ENCODE measurements at regions not wholly inside any gene's neighbourhood (a gene's known extent, or its start where the extent isn't known, plus 50 kb on each side); places are given as distances from the start of the nearest gene placed in this dataset.
A peak's percentile ranks its signal among the peaks of the same experiment; 100 is the strongest.
"Not testable (repeated sequence)": the region's sequence is repeated elsewhere in the genome, so short reads cannot be mapped to it uniquely, and the experiment has no call there.

GRCh38 chr7:54947266-54947665 is 71.6 kb upstream of the EGFR start:
- H3K4me3 ChIP-seq = no peak overlapping the region
- H3K4me1 ChIP-seq (ENCODE audit: control insufficient read depth in 5 of 5, insufficient read depth in 5 of 5, low read length in 5 of 5) = peaks cover 0 to 6% (median 2%) of the 10 kb centered on the region in 5 donors
- ATAC-seq (ENCODE audit: insufficient read depth, low FRiP score) (no peak), DNase-seq (no peak)
- WGBS, 2 donors = 79 to 85% methylated on average over 4 of the region's 4 CpGs
- no peak for TF ChIP-seq CTCF (IDR thresholded peaks at IDR 0.05; ENCODE audit: control extremely low read depth, extremely low read depth)
- H3K27me3 ChIP-seq (ENCODE audit: control insufficient read depth in 3 of 3, insufficient read depth in 3 of 3, low read length in 2 of 3) = no peaks in the 10 kb centered on the region
- H3K9me3 ChIP-seq (ENCODE audit: control insufficient read depth in 4 of 4, insufficient read depth in 3 of 4, low read length in 3 of 4) = no peaks in the 10 kb centered on the region
- no peak overlapping the region for H3K9ac ChIP-seq (ENCODE audit: insufficient read depth in 1 of 2, low read length in 2 of 2)
- H3K27ac ChIP-seq (ENCODE audit: low read depth in 1 of 2, low read length in 1 of 2) = peak overlapping the region in 1 of 2 donors; percentile 40
- H3K36me3 ChIP-seq (ENCODE audit: control insufficient read depth in 4 of 4, insufficient read depth in 4 of 4, low read length in 4 of 4) = no peaks in the 10 kb centered on the region

GRCh38 chr7:54949514-54949913 is 69.3 kb upstream of the EGFR start:
- not testable (repeated sequence) for H3K9me3 ChIP-seq (ENCODE audit: control insufficient read depth in 4 of 4, insufficient read depth in 3 of 4, low read length in 3 of 4); DNase-seq; H3K36me3 ChIP-seq (ENCODE audit: control insufficient read depth in 4 of 4, insufficient read depth in 4 of 4, low read length in 4 of 4); H3K27me3 ChIP-seq (ENCODE audit: control insufficient read depth in 3 of 3, insufficient read depth in 3 of 3, low read length in 2 of 3); H3K9ac ChIP-seq (ENCODE audit: insufficient read depth in 1 of 2, low read length in 2 of 2); ATAC-seq (ENCODE audit: insufficient read depth, low FRiP score); H3K4me3 ChIP-seq; H3K4me1 ChIP-seq (ENCODE audit: control insufficient read depth in 5 of 5, insufficient read depth in 5 of 5, low read length in 5 of 5); H3K27ac ChIP-seq (ENCODE audit: low read depth in 1 of 2, low read length in 1 of 2)
- 95 to 97% methylated on average over 1 of the region's 1 CpG for WGBS, 2 donors

GRCh38 chr7:54955296-54955695 is 63.5 kb upstream of the EGFR start:
- Histone ChIP-seq H3K9me3 (ENCODE audit: control insufficient read depth in 4 of 4, insufficient read depth in 3 of 4, low read length in 3 of 4) (no peaks in the 10 kb centered on the region), H3K27me3 (ENCODE audit: control insufficient read depth in 3 of 3, insufficient read depth in 3 of 3, low read length in 2 of 3) (no peaks in the 10 kb centered on the region), H3K9ac (ENCODE audit: insufficient read depth in 1 of 2, low read length in 2 of 2) (no peak overlapping the region), H3K4me3 (no peak overlapping the region), H3K27ac (ENCODE audit: low read depth in 1 of 2, low read length in 1 of 2) (no peak overlapping the region), H3K4me1 (ENCODE audit: control insufficient read depth in 5 of 5, insufficient read depth in 5 of 5, low read length in 5 of 5) (peaks cover 0 to 6% (median 0%) of the 10 kb centered on the region in 5 donors), H3K36me3 (ENCODE audit: control insufficient read depth in 4 of 4, insufficient read depth in 4 of 4, low read length in 4 of 4) (no peaks in the 10 kb centered on the region)
- TF ChIP-seq CTCF (IDR thresholded peaks at IDR 0.05; ENCODE audit: control extremely low read depth, extremely low read depth) = no peak
- ATAC-seq (ENCODE audit: insufficient read depth, low FRiP score) = no peak
- 45 to 72% methylated on average over 2 of the region's 2 CpGs for WGBS, 2 donors
- peak in 1 of 3 donors; percentile 34 for DNase-seq

DNA sequence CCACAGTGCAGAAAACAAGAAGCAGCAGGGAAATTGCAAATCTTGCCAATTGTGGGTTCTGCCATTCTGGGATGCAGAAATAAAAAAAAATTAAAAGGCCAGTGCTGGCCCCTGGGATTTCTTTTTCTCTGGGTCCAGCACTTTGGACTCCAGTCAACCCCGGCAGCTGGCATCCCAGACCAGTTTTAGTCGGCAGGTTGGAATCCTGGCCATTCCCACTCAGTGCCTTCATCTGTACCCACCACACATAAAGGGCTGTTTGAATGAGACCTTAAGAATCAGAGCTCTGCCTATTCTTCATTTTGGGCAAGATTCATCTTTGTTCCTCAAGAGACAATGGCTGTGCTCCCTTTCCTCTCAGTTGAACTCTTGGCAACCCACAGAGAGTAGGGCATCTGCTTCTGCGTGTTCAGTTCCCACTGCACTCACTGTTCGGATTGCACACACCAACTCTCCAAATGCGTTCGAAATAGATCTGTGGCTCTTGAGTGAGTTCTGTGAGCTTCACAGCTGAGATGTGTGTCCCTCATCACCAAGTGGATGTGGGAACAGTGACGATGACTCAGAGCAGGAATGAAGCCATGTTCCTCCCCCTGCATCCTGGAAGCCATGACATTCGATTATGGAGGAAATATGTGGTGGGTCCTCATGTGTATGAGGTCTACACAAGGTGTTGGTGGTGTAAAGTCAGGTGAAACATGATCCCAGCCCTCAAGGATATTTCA is 63.0 kb upstream of the EGFR start:
- Histone ChIP-seq H3K27ac (ENCODE audit: low read depth in 1 of 2, low read length in 1 of 2) (no peak overlapping the region), H3K4me3 (no peak overlapping the region), H3K4me1 (ENCODE audit: control insufficient read depth in 5 of 5, insufficient read depth in 5 of 5, low read length in 5 of 5) (peaks cover 0 to 6% (median 0%) of the 10 kb centered on the region in 5 donors), H3K9me3 (ENCODE audit: control insufficient read depth in 4 of 4, insufficient read depth in 3 of 4, low read length in 3 of 4) (no peaks in the 10 kb centered on the region), H3K36me3 (ENCODE audit: control insufficient read depth in 4 of 4, insufficient read depth in 4 of 4, low read length in 4 of 4) (no peaks in the 10 kb centered on the region), H3K27me3 (ENCODE audit: control insufficient read depth in 3 of 3, insufficient read depth in 3 of 3, low read length in 2 of 3) (no peaks in the 10 kb centered on the region), H3K9ac (ENCODE audit: insufficient read depth in 1 of 2, low read length in 2 of 2) (no peak overlapping the region)
- WGBS, 2 donors = 87 to 88% methylated on average over 8 of the region's 8 CpGs
- no peak for DNase-seq
- no peak for ATAC-seq (ENCODE audit: insufficient read depth, low FRiP score)
- no peak for TF ChIP-seq CTCF (IDR thresholded peaks at IDR 0.05; ENCODE audit: control extremely low read depth, extremely low read depth)

Data from lung (tissue), 11 donors.